ENCODE measurements at regions not wholly inside any gene's neighbourhood (a gene's known extent, or its start where the extent isn't known, plus 50 kb on each side); places are given as distances from the start of the nearest gene placed in this dataset.
"Not testable (repeated sequence)": the region's sequence is repeated elsewhere in the genome, so short reads cannot be mapped to it uniquely, and the experiment has no call there.

DNA sequence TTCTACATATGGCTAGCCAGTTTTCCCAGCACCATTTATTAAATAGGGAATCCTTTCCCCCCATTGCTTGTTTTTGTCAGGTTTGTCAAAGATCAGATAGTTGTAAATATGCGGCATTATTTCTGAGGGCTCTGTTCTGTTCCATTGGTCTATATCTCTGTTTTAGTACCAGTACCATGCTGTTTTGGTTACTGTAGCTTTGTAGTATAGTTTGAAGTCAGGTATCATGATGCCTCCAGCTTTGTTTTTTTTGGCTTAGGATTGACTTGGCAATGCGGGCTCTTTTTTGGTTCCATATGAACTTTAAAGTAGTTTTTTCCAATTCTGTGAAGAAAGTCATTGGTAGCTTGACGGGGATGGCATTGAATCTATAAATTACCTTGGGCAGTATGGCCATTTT is 60.0 kb upstream of the GPC3 start:
- not testable (repeated sequence) for DNase-seq

DNA sequence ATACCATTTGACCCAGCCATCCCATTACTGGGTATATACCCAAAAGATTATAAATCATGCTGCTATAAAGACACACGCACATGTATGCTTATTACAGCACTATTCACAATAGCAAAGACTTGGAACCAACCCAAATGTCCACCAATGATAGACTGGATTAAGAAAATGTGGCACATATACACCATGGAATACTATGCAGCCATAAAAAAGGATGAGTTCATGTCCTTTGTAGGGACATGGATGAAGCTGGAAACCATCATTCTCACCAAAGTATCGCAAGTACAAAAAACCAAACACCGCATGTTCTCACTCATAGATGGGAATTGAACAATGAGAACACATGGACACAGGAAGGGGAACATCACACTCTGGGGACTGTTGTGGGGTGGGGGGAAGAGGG is 81.7 kb upstream of the GPC3 start:
- DNase-seq, result not testable (repeated sequence)

DNA sequence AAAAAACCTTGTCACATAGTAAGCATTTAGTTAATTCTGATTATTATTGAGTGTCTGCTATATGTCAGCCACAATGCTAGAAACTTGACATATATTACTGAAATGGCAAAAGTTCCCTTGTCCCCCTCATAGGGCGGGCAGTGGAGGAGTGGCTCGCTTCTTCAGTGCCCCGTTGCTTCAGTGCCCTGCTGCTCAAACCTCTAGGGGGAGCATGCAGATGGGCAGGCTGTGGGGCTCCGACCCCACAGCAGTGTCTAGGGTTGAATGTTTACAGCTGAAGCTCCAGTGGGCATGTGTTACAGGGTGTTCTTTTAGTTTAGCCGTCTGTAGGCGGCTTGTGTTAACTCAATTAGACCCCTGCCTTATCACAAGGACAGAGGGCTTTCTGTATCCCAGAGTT is 86.5 kb upstream of the GPC3 start:
- DNase-seq, result not testable (repeated sequence)

DNA sequence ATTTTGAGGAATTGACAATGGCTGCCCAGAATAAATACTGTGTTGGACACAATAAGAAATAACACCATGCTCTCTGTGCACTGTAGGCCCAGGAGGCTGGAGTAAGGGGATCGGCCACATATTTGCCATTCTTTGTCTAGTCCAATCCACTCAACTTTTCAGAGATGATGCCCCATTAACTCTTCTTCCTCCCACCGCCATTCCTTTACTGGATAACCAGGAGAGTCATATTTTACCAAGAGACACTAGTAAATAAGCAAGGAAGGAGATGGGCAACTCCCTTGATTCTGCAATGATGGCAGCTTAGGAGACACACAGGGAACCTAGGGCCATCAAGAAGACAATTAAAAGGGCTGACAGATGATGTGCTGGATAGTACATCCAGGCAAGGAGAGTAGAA is 87.9 kb upstream of the GPC3 start:
- DNase-seq, result no peak

DNA sequence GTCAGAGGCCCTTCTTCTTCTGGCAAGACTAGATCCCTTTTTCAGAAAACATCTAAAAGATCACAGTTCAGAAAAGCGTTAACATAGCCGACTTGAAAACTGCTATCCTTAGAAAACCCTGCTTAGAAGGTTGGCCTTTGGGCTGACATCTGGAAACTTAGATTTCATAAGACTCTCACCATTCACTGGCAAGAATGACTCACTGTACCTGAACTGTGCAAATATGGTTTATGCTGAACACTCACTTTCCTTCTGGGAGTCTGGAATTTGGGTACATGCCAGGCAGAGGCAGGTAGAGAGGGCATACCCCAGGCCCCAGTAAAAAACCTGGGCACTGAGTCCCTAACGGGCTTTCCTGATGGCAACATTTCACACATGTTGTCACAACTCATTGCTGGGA is 88.8 kb upstream of the GPC3 start:
- no peak for DNase-seq

DNA sequence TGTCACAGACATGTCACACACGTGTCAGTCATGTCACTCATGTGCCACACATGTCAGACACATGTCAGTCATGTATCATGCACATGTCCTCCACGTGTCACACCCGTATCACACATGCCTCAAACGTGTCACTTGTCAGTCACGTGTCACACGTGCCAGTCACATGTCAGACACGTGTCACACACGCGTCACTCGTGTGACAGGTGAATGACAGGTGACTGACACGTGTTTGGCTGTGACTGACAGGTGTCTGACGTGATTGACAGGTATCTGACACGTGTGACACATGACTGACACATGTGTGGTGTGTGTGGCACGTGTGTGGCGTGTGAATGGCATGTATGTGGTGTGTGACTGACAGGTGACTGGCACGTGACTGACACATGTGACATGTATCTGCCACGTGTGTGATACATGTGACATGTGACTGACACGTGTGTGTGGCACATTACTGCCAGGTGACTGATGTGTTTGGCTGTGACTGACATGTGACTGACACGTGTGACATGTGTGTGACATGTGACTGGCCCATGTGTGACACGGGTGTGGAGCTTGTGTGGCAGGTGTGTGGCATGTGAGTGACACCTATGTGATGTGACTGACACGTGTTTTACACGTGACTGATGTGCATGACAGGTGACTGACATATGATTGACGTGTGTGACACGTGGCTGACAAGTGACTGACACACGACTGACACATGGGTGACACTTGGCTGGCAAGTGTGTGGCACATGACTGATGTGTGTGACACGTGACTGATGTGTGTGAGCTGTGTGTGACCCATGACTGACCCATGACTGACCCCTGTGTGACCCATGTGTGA is 90.7 kb upstream of the GPC3 start:
- DNase-seq, result no peak

DNA sequence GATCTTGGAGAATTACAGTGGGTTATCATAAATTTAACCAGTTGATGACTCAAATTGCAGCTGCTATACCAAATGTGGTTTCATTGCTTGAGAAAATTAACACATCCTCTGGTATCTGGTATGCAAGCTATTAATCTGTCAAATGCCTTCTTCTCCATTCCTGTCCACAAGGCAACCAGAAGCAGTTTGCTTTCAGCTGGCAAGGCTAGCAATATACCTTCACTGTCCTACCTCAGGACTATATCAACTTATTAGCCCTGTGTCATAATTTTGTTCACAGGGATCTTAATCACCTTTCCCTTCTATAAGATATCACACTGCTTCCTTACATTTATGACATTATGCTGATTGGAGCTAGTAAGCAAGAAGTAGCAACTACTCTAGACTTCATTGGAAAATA is 110.0 kb upstream of the GPC3 start:
- no peak for DNase-seq

DNA sequence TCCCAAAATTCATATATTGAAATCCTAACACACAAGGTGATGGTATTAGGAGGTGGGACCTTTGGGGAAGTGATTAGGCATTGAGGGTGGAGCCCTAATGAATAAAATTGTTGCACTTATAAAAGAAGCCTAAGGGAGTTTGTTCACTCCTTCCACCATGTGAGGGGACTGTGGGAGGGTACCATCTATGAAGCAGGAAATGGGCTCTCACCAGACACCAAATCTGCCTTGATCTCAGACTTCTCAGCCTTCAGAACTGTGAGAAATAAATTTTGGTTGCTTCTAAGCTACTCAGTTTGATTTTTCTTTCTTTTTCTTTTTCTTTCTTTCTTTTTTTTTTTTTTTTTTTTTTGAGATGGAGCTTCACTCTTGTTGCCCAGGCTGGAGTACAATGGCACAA is 116.2 kb upstream of the GPC3 start:
- DNase-seq, result no peak

DNA sequence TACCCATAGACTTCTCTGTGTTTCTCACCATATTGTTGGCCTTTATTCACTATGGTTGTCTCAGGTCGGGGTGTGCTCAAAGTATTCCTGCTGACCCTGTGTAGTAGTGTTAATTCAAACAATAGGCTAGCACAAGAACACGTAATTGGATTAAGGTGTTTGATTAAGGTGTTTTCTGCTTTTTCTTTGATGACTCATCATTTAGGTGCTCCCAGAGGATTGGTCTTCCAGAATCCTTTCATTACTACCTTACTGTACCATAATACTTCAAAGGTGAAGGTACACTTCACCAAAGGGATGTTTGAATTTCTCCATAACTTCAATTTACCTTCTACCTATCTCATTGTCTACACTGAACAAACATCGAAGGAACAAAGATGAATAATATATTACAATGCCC is 121.7 kb upstream of the CCDC160 start:
- DNase-seq, result no peak

DNA sequence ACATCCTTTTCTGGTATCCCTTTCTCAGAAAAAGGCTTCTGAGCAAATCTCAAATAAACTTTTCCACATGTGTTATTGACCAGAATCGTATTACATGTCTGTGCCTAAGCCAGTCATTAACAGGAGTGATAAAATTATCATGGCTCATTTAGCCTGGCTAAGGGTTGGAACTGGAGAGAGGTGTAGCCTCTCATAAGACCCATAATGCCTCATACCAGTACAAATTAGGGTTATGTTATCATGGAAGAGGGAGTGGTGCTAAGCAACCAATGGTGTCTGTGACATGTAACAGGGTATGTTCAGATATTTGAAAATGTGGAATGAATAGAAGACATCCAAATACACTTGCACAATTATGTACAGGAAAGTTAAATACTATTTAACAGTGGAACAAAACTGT is 99.6 kb upstream of the CCDC160 start:
- DNase-seq, result no peak

DNA sequence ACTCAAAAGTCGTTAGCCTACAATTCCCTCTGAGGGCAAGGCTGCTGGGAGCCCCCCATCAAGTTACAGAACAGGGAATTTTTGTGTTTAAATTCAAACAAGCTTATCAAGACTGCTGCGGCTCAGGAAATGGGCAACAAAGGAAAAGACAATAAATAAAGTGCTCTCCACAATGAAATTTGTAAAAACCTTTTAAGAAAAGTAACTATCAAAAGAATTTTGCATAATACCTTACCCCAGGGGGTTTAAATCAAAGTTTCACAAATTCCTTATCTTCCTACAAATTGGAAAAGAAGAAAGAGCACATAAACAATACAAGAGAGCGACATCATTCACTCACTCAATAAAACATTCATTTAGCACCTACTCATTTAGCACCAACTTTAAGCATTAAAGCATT is 97.9 kb upstream of the CCDC160 start:
- DNase-seq, result no peak

DNA sequence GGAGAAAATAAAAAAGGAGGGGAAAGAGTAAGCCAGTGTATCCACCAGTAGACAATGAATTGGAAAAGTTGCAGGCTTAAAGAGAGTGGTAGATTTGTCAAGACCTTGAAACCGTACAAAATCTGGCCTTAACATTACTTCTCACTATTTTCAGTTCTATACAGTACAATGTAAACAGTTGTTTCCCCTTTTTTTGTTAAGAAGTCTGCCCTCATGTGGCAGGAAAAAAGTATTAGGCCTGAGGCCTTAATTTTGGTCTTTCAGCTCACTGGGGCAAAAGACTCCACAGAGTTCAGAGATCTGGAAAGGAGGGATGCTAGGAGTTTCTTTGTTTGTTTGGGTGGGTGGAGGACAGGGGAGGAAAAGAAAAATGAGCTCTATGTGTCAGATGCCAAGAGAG is 92.8 kb upstream of the CCDC160 start:
- no peak for DNase-seq

DNA sequence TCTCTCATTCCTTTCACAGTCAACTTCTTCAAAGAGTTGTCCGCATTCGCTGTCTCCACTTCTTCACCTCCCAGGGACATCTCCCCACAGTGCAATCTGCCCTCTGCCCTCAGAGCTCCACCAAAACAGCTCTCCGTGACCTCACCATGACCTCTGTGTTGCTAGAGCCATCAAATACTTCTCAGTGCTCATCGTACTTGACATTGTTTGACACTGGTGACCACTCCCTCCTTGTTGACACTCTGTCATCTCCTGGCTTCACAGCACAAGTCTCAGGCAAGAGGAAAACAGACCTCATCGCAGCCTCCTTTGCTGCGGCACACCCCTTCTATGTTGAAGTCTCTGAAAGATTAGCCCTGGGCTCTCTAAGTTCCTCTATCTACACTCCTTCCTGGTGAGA is 90.5 kb upstream of the CCDC160 start:
- no peak for DNase-seq

DNA sequence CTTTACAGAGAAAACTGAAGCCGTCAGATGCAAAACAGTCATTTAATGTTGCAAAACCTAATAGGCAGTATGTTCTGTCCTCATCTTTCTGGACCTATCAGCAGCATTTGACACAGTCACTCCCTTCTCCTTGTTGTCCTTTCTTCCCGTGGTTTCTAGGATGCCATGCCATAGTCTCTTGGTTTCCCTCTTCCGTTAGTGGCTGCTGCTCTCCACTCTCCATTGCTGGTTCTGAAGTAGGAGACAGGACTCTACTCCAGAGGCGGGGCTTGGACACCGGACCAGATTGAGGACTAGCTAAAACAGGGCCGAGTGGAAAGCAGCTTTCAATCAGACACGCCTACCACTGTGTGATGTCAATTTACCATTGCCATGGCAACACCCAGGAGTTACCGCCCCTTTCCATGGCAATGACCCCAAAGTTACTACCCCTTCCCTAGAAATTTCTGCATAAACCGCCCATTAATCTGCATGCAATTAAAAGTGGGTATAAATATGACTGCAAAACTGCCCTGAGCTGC is 88.8 kb upstream of the CCDC160 start:
- no peak for DNase-seq

DNA sequence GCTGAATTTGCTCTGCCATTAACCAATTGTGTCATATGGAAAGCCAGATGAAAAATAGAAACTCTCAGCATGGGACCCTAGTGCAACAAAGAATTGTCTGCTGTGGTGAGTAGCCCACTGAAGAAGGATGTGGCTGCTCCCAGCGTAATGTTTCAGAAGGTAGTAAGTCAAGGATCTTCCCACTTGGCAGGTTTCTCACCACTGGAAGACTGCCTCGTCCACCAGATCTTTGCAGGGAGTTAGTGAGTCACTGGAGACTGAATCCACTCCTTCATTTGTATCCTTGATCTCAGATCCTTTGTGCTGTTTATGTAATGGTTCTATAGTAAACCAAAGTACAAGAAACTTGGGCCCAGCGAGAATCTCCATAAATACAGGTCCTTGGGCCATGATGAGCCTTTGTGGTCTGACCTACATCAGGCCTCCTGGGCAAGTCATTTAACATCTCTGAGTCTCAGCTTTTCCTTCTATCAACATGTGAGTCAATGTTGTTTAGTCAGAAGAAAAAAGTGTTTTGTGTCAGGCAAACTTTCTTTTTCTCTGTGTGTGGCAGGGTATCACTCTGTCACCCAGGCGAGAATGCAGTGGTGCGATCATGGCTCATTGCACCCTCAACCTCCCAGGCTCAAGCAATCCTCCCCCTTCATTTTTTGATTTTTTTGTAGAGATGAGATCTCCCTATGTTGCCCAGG is 78.0 kb upstream of the CCDC160 start:
- no peak for DNase-seq

DNA sequence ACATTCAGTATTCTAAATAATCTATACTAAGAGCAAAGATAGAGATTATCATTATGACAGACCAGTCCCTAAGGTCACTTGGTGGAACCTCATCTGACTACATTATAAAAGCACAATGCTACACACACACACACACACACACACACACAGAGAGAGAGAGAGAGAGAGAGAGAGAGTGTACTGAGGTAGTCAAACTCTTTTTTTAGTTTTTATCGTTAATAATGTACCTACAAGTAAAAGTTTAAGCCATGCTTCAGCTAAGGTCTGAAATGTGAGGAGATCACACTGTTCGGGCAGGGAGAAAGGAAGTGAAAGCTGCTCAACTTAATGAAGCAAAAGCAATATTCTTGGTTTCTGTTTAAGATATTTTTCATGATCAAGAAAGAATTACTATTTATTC is 75.8 kb upstream of the CCDC160 start:
- no peak for DNase-seq

DNA sequence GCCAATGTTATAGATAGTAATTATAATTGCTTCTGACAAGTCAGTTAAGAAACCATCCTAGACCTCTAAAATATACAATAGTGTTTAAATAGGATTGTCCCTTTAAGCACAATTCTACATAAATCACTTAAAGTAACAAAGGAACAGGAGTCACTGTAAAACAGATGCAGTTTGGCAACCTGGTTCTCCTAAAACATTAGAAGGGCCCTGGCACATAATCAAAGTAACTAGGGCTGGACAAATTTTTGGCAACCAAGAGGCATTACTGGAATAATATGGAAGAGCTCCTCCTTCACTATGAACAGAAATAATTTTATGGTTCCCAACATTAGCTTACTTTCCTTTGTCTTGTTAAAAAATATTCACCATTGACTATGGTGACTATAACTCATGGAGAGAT is 75.0 kb upstream of the CCDC160 start:
- DNase-seq, result no peak

DNA sequence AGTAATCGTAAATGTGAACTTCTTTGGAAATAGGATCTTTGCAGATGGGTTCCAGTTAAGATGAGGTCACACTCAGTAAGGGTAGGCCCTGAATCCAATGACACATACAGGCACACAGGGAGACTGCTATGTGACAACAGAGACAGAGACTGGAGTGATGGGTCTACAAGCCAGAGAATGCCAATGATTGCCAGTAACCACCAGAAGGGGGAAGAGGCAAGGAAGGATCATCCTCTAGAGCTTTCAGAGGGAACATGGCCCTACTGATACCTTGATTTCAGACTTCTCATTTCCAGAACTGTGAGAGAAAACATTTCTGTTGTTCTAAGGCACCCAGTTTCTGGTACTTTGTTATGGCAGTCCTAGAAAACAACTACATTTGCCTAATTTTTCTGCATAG is 73.1 kb upstream of the CCDC160 start:
- no peak for DNase-seq

DNA sequence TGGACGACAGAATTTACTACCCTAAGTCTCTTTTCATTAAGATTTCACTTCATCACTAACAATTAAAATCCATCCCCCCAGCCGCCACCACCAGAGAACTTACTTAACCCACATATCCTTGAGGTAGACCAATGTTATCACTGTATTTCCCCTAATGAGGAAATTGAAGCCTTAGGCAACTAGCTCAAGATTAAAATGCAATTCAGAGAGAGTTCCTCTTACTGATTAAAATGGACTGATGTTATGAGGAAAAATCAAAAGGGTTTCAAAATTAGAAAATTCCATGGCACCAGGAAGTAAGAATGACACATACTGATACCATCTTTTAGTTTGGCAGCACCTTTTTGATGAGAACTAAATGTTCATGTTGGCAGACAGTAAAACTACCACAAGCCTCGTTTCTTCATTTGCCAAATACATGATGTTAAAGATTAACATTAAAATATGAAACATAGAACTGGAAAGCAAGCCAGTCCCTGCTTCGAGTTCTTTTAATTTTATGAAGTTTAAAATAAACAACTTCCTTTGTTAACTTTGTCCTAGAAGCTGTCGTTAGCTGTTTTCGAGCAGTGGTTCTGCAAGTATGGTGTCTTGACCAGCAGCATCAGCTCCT is 69.3 kb upstream of the CCDC160 start:
- no peak for DNase-seq

DNA sequence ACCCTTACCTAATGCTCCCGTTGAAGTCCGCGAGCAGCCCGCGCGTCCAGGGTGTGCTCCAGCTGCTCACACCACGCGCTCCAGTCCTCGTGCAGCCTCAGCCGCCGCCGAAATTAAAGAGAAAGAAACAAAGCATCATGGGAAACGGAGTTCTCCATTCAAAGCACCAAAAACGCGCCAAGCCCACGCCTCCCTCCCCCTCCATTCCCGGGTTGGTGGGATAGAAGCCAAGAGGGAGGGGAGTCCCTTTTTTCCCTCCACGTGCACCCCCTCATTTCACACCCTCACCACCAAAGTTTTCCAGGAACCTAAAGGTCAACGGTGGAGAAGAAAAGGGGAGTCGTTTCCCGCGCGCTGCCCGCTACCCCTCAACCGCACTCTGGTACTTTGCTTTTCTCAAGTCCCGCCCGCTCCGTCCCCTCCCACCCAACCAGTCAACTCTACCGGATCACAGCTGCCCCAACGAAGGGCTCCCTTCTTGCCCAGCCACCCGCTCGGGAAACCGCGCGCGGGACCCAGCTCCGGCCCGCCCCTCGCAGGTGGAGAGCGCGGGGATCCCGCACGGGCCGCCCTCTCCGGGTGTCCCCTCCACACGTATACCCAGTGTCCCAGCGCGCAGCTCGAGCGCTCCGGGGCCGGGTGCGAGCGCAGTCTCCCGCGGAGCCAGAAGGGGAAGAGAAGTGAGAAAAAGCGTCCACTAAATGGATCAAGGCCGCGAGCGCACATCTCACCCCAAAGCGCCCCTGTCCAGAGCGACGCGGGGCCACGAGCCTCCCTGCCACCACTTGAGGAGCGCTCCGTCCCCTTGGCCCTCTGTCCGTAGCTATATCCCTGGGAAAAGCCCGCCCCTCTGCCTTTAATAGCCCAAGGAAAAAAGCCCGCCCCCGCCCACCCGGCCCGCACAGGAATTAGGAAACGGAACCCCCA is 65.1 kb upstream of the CCDC160 start:
- DNase-seq, result peak; percentile 39

DNA sequence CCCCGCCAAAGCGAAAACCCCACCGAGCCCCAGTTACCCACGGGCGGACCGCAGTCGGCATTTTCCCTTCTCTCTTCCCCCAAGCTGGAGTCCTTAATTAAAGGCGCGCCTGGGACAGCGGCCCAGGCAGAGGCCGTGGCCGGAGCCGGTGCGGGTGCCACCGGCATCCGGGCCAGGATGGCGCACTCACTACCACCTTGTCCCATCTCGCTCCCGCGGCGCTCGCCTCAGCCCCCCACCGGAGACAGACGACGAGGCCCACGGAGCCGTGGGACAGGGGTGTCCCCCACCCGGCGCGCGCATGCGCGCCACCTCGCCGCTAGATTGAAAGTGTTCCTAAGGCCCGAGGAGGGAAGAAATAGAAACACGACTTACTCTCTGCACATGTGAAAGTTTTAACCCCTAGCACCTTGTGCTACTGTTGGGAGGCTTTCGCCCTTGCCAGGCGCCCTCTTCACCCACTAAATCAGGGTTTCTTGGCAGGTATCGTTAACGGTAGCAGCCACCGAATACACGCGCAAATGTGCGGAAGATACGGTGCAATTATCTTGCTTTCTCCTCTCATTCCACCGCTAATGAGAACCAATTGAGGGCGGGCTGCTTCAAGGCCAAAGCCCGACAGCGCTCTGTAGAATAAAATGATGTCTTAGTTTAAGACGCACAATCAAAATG is 64.3 kb upstream of the CCDC160 start:
- peak; percentile 56 for DNase-seq
